ENCODE measurements at regions not wholly inside any gene's neighbourhood (a gene's known extent, or its start where the extent isn't known, plus 50 kb on each side); places are given as distances from the start of the nearest gene placed in this dataset.
"Not testable (repeated sequence)": the region's sequence is repeated elsewhere in the genome, so short reads cannot be mapped to it uniquely, and the experiment has no call there.

GRCh38 chrX:95956745-95957144, 727.9 kb upstream of the DIAPH2 start:
- Histone ChIP-seq H3K9me3 (replicated peaks) (no peaks in the 10 kb centered on the region), H3K4me3 (no peak overlapping the region), H3K4me1 (no peaks in the 10 kb centered on the region), H3K27ac (replicated peaks) (no peak overlapping the region), H3K36me3 (no peaks in the 10 kb centered on the region), H3K27me3 (ENCODE audit: low read depth) (no peaks in the 10 kb centered on the region)
- no peak for DNase-seq
- intact Hi-C loops (cut with micrococcal nuclease), result no loop called here
- no peak for TF ChIP-seq CTCF (IDR thresholded peaks at IDR 0.05; ENCODE audit: borderline replicate concordance)

DNA sequence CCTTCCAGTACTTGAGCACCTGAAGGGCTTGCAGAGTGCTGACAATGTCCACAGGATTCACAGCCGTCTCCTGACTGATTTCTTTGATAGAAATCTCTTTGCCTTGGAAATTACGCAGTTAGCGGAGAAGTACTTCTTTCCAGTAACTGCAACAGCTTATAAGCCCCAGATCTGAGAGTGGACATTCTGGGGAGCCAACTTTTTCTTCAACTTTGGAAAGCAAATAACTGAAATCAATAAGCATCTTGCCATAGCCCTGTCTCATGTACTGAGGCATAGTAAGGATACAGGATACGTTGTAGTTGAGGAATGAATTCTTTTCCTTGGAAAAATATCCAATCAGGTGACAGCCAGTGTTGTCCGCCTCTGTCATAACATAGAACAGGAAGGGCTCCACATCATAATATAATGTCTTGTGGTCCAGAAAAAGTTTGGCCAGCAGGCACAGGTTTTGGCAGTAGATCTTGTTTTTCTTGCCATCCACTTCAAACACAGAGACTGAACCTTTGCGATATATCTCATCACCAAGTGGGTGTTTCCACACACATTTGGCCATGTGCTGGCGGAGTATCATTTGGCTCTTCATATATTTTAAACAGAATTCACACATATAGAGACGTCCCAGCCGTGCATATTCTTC, 711.1 kb upstream of the DIAPH2 start:
- intact Hi-C loops (cut with micrococcal nuclease); H3K27me3 ChIP-seq (ENCODE audit: low read depth); DNase-seq; H3K27ac ChIP-seq (replicated peaks); H3K36me3 ChIP-seq; H3K4me1 ChIP-seq; H3K9me3 ChIP-seq (replicated peaks); H3K4me3 ChIP-seq: not testable (repeated sequence)

GRCh38 chrX:95974096-95974470, 710.6 kb upstream of the DIAPH2 start:
- H3K27ac ChIP-seq (replicated peaks), result no peak overlapping the region
- intact Hi-C loops (cut with micrococcal nuclease), result no loop called here
- TF ChIP-seq CTCF (IDR thresholded peaks at IDR 0.05; ENCODE audit: borderline replicate concordance), result no peak
- no peaks in the 10 kb centered on the region for H3K9me3 ChIP-seq (replicated peaks)
- DNase-seq, result no peak
- no peaks in the 10 kb centered on the region for H3K4me1 ChIP-seq
- no peak overlapping the region for H3K4me3 ChIP-seq
- no peaks in the 10 kb centered on the region for H3K27me3 ChIP-seq (ENCODE audit: low read depth)
- H3K36me3 ChIP-seq, result no peaks in the 10 kb centered on the region

GRCh38 chrX:95974890-95975289, 709.8 kb upstream of the DIAPH2 start:
- intact Hi-C loops (cut with micrococcal nuclease), result no loop called here

DNA sequence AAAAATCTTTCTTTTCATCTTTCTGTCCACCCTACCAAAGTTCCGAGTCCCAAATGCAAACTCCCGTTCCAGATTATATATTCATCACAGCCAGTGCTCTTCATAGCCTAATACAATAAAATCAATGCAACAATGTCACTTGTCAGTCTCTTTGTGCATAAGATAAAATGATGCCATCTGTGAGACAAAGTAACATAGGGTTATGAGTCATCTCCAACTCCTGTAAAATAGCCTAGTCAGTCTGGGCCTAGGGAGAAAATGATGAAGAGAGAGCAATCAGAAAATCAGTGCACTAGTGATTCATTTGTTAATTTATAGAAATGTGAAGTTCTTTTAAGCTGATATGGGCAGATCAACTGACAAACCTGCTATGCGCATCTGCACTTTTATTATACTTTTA, 689.1 kb upstream of the DIAPH2 start:
- intact Hi-C loops (cut with micrococcal nuclease), result no loop called here
- no peak for TF ChIP-seq CTCF (IDR thresholded peaks at IDR 0.05; ENCODE audit: borderline replicate concordance)
- Histone ChIP-seq H3K27me3 (ENCODE audit: low read depth) (no peaks in the 10 kb centered on the region), H3K4me3 (no peak overlapping the region), H3K36me3 (no peaks in the 10 kb centered on the region), H3K9me3 (replicated peaks) (no peaks in the 10 kb centered on the region), H3K27ac (replicated peaks) (no peak overlapping the region), H3K4me1 (no peaks in the 10 kb centered on the region)
- no peak for DNase-seq

More at GRCh38 chrX:95974890-95975289, 709.8 kb upstream of the DIAPH2 start:
- TF ChIP-seq CTCF (IDR thresholded peaks at IDR 0.05; ENCODE audit: borderline replicate concordance), result no peak
- Histone ChIP-seq H3K4me3 (no peak overlapping the region), H3K9me3 (replicated peaks) (no peaks in the 10 kb centered on the region), H3K27me3 (ENCODE audit: low read depth) (no peaks in the 10 kb centered on the region), H3K4me1 (no peaks in the 10 kb centered on the region), H3K27ac (replicated peaks) (no peak overlapping the region), H3K36me3 (no peaks in the 10 kb centered on the region)
- no peak for DNase-seq

GRCh38 chrX:95996294-95996693, 688.3 kb upstream of the DIAPH2 start:
- H3K36me3 ChIP-seq, result no peaks in the 10 kb centered on the region
- no peak for TF ChIP-seq CTCF (IDR thresholded peaks at IDR 0.05; ENCODE audit: borderline replicate concordance)
- no peaks in the 10 kb centered on the region for H3K27me3 ChIP-seq (ENCODE audit: low read depth)
- H3K9me3 ChIP-seq (replicated peaks), result no peaks in the 10 kb centered on the region
- DNase-seq, result no peak
- intact Hi-C loops (cut with micrococcal nuclease), result no loop called here
- no peaks in the 10 kb centered on the region for H3K4me1 ChIP-seq
- H3K27ac ChIP-seq (replicated peaks), result no peak overlapping the region
- H3K4me3 ChIP-seq, result no peak overlapping the region
